GM12892 (cell line): ENCODE measurements at regions not wholly inside any gene's neighbourhood (a gene's known extent, or its start where the extent isn't known, plus 50 kb on each side); places are given as distances from the start of the nearest gene placed in this dataset.

Source experiments
- POLR2A ChIP-seq: IDR thresholded peaks from 2 replicates; pipeline ENCODE4 v1.6.1; 2011; ENCODE audit warnings: low read depth, low read length, control low read depth
- POLR2AphosphoS5 ChIP-seq: IDR thresholded peaks from 2 replicates; pipeline ENCODE4 v1.6.1; 2011; ENCODE audit warnings: low read depth, low read length, control low read depth

GRCh38 chr3:24763393-24763792, 268.7 kb upstream of the THRB start:
- TF ChIP-seq POLR2AphosphoS5 = no peak
- TF ChIP-seq POLR2A = no peak
